RCC 7860 (cell line): ENCODE measurements at regions not wholly inside any gene's neighbourhood (a gene's known extent, or its start where the extent isn't known, plus 50 kb on each side); places are given as distances from the start of the nearest gene placed in this dataset.

Experiments
- DNase-seq: peaks from one replicate; pipeline ENCODE4 v3.0.0-alpha.2; 2015; ENCODE audit warnings: low spot score
- FAIRE-seq: peaks from 2 replicates; lab custom pipeline; 2012; peaks lifted over from hg19 to GRCh38; lab: Jason Lieb, UNC

DNA sequence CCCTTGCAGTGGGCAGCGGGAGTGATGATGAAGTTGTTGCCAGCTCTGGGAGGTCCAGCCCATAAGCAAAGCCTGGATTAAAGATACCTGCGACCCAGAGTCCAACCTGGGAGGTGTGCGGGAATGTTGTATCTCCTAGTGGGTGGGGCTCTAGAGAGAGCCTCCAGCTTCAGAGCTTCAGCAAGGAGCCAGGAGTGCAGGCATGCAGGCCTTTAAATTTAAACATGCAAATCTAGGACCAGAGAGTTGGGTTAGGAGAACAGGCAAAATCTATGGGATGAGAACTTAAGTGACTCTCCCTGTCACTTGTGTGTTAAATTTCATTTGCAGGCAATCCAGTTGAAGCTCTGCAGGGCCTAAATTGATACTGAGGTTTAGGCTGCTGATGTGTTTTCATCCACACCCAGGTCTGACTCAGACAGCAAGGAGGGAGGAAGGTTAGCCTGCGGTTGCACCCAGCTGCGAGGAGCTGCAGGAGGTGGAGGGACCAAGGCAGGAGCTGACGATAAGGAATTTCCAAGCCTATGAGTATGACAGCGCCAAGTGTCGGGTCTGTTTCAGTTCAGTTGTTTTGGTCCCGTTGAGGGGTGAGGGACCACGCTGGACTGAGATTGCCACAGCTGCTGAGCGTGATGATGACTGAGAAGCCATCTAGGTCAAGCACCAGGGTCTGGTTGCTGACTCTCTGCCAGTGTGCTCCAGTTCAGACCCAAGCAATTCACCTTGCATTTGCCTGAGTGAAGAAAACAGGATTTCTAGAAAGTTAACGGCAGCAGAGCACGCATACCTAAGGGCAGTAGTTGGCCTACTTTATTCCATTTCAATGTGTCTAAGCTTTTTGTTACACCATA is 243.0 kb downstream of the ICE1 start:
- peak; percentile 99 for FAIRE-seq
- DNase-seq = peak; percentile 99

- FAIRE-seq (no peak), DNase-seq (no peak)
These were observed 236.5 kb downstream of the ICE1 start for GRCh38 chr5:5658889-5659465.

- DNase-seq = peak; percentile 80
- peak; percentile 88 for FAIRE-seq
These were observed 235.7 kb downstream of the ICE1 start for GRCh38 chr5:5658226-5658625.

- no peak for DNase-seq
- FAIRE-seq = no peak
These were observed 229.7 kb downstream of the ICE1 start for GRCh38 chr5:5652181-5652580.

GRCh38 chr5:5650949-5651348 is 228.5 kb downstream of the ICE1 start:
- DNase-seq = no peak
- no peak for FAIRE-seq

- FAIRE-seq (no peak), DNase-seq (no peak)
These were observed 227.8 kb downstream of the ICE1 start for GRCh38 chr5:5650242-5650641.

GRCh38 chr5:5649641-5650040 is 227.2 kb downstream of the ICE1 start:
- no peak for FAIRE-seq

DNA sequence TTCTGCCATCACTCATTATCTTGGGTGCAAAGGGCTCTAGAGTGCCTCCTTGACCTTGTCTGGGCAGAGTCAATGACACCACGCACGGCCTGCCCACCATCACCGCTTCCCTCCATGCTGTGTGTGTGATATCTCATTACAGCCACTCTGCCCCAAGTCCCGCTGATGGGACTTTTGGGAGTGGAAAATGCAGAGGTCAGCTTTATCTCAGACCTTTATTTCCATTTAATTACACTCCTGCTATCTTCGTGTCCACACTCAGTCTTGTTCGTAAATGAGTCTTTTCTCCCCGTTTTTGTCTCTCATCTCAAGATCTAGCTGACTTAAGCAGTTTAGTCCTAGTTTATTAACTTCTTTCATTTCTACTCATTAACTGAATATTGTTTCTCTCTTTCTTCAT is 226.2 kb downstream of the ICE1 start:
- no peak for FAIRE-seq
- DNase-seq = no peak

More at GRCh38 chr5:5649641-5650040, 227.2 kb downstream of the ICE1 start:
- no peak for DNase-seq

GRCh38 chr5:5645891-5646290 is 223.4 kb downstream of the ICE1 start:
- FAIRE-seq (no peak), DNase-seq (no peak)

GRCh38 chr5:5645198-5645597 is 222.7 kb downstream of the ICE1 start:
- DNase-seq = no peak
- FAIRE-seq = no peak

- no peak for FAIRE-seq
- no peak for DNase-seq
These were observed 221.8 kb downstream of the ICE1 start for GRCh38 chr5:5644249-5644648.

DNA sequence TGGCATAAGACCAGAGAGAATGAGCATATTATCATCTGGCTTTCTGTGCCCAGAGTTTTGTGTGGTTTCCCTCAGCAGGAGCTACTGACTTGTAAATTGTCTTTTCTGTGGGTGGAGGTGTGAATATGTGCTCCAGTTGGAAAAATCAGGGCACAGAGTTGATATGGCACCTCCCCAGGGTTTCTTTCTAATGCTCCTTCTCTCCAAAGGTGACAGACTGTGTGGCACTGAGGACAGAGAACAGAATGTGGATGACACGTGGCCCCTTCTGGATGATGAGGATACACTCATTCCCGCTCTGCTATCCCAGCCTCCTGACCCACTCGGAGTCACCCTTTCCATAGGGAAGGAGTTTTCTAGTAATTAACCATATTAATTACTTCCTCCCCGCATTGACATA is 221.0 kb downstream of the ICE1 start:
- DNase-seq (no peak), FAIRE-seq (no peak)

DNA sequence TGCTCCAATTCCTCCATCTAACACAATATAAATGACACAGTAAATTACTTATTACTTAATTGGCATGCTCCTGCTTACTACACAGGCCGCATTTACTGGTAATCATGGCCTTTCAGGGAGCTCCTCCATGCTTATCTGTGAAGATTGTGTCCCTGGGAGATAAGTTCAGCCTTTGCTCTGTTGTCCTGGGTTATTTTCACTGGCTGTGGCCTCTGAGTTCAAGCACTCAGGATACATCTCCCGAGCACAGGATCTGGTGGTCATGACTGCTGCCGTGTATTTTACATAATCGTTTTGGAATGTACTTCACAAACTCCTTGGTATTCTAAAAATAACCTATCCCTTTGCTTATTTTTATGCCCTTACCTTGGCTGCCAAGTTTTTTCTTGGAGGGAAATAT is 215.7 kb downstream of the ICE1 start:
- DNase-seq = no peak
- no peak for FAIRE-seq

DNA sequence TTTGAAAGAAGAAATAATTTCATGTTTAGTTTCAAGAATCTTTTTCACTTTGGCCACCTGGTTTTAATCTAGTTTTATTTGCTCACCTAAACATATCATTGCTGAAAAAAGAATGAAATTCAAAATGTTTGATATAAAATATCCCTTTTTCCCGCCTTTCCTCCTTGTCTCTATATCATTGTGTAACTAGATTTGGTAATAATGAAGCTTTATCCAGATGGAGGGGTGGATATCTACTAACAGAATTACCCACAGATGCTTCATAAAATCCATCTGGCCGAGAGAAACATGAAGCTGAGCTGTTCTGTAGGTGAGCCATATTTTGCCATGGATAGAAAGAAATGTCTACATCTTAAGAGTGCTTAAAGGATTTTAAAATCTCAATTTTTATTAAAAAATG is 214.7 kb downstream of the ICE1 start:
- DNase-seq (no peak), FAIRE-seq (no peak)

- no peak for FAIRE-seq
These were observed 212.3 kb downstream of the ICE1 start for GRCh38 chr5:5634817-5635216.

GRCh38 chr5:5633579-5633978 is 211.1 kb downstream of the ICE1 start:
- DNase-seq (no peak), FAIRE-seq (no peak)

More at GRCh38 chr5:5634817-5635216, 212.3 kb downstream of the ICE1 start:
- DNase-seq = no peak

- FAIRE-seq (no peak), DNase-seq (no peak)
These were observed 210.2 kb downstream of the ICE1 start for GRCh38 chr5:5632678-5633077.

DNA sequence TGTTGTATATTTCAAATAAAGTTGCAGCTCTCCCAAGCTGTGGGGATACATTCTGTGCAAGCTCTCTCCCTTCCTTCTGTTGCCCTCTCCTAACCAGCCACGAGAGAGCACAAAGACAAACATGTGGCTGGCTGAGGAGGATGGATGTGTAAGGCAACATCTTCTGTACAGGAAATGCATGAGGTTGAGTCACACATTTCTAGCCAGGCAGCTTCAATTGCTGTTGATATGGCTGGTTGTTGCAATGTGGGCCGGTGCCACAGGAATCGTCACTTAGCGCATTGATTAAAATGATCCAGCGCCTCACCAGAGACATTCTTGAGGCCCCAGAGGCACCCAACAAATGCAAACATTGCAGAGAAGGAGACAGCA is 207.1 kb downstream of the ICE1 start:
- no peak for DNase-seq
- FAIRE-seq = no peak

- FAIRE-seq (no peak), DNase-seq (no peak)
These were observed 206.6 kb downstream of the ICE1 start for GRCh38 chr5:5628866-5629606.

DNA sequence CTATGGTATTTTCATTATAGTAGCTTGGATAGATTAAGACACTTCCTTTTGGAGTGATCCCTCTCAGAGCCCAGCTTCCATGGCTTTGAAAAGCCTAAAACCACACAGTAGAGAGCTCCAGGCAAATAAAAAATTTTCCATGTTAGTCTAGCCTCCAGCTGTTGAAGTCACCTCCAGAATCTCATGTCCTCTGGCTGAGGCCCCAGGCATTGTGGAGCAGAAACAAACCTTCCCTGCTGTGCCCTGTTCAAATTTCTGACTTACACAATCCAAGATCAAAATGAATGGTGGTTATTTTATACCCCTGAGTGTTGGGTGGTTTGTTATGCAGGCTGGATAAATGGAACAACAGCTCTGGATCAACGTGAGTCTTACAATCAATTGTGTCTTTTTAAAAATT is 203.9 kb downstream of the ICE1 start:
- no peak for DNase-seq
- FAIRE-seq = no peak

- no peak for DNase-seq
- FAIRE-seq = no peak
These were observed 203.0 kb downstream of the ICE1 start for GRCh38 chr5:5625491-5625890.

DNA sequence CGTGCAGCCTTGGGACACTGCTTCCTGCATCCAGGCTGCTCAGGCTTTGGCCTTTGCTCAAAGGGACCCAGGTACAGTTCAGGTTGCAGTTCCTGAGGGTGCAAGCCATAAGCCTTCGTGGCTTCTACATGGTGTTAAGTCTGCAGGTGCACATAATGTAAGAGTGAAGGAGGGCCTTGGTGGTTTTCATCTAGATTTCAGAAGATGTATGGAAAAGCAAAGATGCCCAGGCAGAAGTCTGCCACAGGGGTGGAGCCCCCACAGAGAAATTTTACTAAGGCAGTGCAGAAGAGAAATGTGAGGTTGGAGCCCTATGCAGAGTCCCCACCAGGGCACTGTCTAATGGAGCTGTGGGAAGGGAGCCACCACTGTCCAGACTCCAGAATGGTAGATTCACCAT is 200.9 kb downstream of the ICE1 start:
- FAIRE-seq (no peak), DNase-seq (no peak)
